GM18951 (cell line): ENCODE measurements at regions not wholly inside any gene's neighbourhood (a gene's known extent, or its start where the extent isn't known, plus 50 kb on each side); places are given as distances from the start of the nearest gene placed in this dataset.

Source experiments
- POLR2A ChIP-seq: IDR thresholded peaks from 4 replicates; pipeline ENCODE4 v1.6.1; 2011; ENCODE audit warnings: mild to moderate bottlenecking; ENCODE audit not compliant: insufficient read length, insufficient read depth; ENCODE audit errors: extremely low read depth
- in situ Hi-C: fragments of 300-500 bp; cut with MboI; formaldehyde crosslinking; loops from one replicate; pipeline ENCODE4 v1.12.0; 2022; ENCODE audit warnings: low sequenced_read_pairs, mixed read lengths, inconsistent platforms; ENCODE audit not compliant: unreplicated experiment

DNA sequence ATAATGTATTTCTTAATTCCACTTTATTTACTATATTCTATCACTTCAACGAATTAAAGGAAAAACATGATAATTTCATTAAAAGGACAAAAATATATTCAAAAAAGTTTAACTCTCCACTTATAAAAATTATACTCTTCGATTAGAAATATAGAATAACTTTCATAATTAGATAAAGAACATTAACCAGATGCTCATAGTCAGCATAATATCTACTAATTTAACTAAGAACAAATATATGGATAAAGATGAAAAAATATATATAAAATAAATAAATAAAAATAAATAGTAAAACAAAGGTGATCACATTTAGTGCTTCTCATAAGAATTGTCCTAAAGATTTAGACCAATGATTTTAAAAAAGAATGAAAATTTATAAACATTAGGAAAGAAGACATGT lies 1065.2 kb upstream of the CNTN5 start:
- no peak for TF ChIP-seq POLR2A
- in situ Hi-C loops = no loop called here

DNA sequence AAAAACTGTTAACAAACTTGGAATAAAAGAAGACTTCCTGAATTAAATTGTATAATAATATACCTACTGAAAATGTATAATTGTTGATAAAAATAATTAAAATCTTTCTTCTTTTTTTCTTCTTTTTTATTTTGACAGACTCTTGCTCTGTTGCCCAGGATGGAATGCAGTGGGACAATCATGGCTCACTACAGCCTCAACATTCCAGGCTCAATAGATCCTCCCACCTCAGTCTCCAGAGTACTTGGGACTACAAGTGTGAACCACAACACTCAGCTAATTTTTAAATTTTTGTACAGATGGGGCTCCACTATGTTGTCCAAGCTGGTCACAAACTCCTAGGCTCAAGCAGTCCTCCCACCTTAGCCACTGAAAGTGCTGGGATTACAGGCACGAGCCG lies 1063.8 kb upstream of the CNTN5 start:
- in situ Hi-C loops = no loop called here
- TF ChIP-seq POLR2A = no peak

DNA sequence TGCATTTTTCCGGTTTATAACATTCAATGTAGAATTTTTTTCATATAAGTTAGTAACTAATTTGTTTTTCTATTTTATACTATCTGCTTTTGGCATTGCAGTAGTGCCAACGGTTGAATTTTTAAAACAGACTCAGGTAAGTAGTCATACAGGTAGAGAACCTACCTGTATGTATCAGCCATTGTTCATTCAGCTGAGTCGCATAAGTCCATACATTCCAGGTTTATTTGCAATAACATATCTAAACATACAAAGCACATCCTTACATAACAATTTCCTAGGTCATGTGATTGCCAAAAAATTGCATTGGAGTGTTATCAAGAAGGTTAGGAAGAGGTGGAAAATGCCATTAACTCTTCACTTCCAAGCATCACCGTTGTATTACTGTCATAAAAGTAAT lies 1059.3 kb upstream of the CNTN5 start:
- TF ChIP-seq POLR2A = no peak
- in situ Hi-C loops = no loop called here

DNA sequence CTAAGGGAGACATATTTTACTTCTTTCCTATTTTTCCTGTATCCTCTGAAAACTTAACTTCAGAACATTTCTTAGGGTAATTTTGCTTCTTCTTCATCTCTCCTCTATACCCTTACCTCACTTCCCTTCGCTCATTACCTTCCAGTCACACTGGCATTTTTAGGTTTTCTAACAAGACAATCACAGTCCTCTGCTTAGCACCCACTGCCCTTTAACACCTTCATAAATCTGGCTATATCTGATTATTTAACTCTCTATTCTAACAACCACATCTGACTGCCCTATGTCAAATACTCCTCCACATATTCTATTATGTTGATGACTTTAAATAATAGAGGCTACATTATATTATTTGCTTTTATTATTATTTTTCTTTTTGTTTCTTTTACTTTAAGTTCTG lies 1058.0 kb upstream of the CNTN5 start:
- no peak for TF ChIP-seq POLR2A

DNA sequence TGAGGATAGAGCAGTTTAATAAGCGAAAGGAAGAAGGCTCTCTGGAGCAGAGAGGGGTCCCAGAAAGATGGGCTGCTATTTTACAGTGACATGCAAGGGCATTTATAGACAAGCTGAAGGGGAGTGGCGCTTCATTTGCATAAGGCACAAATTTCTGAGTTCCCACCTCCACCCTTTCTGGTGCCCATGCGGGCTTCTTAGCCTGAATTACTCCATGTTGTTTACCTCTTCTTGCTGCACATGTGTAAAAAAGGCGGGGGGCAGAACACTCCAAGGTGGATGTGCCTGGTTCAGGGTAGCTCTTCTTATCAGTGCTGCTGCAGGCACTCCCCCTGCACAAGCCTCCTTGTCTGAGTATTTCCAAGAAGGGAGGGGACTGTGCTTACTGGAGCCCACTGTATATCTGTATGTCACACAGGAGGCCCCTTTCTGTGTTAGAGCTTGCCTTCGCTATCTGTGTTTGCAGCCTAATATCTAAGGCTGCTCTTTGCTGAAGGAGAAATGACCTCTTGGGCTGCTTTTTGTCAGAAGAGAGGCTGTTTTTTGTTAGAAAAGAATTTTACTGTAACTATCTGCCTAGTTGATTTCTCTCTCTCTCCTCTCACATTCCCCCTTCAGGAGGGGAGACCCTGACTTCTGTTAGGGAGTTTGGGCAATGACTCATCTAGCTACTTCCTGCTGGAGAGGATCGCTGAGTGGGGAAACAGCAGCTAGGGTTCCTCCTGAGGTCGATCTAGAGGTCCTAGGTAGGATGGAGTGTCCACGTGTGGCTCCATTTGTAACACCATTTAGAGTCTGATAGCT lies 1057.0 kb upstream of the CNTN5 start:
- in situ Hi-C loops = no loop called here
- no peak for TF ChIP-seq POLR2A

More for the DNA sequence above, 1058.0 kb upstream of the CNTN5 start:
- in situ Hi-C loops = no loop called here

DNA sequence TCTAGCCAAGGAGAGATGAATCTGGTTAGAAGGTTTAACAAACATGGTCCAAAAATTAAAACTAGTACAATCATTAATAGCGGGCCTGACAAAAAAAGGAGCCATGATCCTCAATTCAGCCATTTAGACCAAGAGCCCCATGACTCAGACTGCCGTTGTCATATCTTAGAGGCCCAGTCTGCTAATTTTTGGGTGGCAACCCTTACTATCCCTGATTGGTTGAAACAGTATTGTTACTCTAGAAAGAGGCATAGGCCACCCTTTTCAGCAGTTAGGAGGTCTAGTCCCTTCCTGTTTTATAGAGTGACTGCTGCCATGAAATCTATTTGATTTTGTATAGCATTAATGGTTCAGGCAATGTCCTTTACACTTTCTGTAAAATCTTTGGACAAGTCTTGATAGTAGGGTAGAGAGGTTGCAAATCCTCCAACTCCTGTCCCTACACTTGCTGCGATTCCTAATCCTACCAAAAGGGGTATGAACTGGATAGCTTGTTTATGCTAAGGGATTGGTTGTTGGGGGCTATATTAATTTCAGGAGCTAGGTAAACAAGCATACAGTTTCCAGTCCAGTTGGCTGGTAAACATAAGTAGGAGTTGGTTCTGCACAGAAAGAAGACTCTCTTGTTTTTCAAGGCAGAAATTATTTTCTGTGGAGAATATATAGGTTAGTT lies 1056.3 kb upstream of the CNTN5 start:
- no peak for TF ChIP-seq POLR2A
- in situ Hi-C loops = no loop called here

DNA sequence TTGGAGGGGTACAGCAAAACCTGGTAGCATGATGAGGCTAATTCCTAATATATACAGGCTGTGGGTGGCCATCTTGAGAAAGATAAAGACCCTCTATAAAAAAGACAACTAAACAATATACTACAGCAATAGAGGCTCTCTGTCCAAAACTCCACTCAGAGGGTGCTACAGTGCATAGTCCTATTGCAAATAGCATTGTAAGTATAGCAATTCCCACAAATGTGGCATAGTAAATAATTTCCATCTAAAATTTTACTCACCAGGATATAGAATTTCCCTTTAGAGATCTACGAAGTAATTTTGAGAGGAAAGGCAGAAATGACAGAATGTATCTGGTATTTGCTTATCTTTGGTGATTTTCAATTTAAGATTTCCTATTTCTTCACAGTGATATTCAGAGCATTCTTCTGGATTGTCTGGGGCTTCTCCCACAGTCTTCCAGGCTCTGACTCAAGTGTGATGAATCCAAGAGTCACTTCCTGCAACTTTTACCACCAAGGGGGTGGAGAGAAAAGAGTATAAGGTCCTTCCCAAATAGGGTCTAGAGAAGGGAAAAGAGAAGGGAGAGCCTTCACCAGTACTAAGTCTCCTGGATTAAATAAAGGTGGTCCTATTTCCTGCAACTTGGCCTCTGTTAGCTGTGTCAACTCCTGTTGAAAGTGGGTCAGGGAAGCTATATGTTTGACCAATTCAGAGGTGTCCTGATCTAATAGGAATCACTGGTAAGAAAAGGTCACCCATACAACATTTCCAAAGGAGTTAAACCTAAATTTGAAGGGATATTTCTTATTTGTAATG lies 1054.7 kb upstream of the CNTN5 start:
- in situ Hi-C loops = no loop called here
- TF ChIP-seq POLR2A = no peak

DNA sequence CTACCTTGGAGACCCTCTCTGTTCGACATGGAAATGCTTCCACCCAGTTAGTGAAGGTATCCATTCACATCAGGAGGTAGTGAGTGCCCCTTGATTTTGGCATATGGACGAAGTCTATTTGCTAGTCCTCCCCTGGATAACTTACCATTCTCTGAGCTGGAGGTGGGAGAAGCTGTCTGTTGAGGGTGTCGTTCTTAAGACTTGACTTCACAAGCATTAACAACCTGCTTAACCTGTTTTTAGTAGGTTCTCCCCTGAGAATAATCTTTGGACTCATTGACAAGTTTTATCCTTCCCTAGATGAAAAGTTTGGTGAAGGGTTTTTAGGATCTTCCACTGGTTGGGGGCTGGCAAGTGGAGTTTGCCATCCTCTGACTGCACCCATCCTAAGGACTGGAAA lies 1053.8 kb upstream of the CNTN5 start:
- in situ Hi-C loops = no loop called here
- no peak for TF ChIP-seq POLR2A

DNA sequence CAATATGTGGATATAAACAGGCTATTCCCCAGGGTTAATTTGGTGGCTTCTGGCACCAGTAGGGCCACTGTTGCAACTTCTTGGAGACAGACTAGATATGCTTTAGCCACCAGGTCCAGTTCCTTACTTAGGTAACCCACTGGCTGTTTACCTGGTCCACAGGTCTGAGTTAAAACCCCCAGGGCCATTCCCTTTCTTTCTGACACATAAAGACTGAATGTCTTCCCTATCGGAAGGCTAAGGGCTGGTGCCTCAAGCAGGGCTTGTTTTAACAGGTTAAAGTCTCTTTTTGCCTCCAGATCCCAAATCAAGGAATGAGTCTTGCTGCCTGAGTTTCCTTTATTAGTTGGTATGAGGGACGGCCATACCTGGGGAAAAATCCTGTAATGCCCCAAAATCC lies 1052.7 kb upstream of the CNTN5 start:
- TF ChIP-seq POLR2A = no peak
- in situ Hi-C loops = no loop called here

DNA sequence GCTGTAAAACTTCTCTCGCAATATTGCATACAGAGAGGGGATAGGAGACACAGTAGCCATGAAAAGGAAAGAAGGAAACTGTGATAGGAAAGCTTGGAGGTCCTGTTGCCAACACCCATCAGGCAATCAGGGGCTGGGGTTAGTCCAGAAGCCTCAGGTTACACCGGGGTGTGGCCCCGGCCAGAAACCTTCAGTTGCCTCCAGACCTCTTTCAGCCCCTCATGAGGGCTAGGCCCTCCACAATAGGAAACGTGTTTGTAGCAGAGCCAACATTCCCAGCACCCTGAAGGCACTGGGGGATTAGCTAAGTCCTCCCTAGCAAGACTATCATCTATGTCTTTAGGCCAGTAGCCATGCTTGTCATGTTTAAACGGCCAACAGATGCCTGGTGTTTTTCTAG lies 1048.0 kb upstream of the CNTN5 start:
- TF ChIP-seq POLR2A = no peak
- in situ Hi-C loops = no loop called here

DNA sequence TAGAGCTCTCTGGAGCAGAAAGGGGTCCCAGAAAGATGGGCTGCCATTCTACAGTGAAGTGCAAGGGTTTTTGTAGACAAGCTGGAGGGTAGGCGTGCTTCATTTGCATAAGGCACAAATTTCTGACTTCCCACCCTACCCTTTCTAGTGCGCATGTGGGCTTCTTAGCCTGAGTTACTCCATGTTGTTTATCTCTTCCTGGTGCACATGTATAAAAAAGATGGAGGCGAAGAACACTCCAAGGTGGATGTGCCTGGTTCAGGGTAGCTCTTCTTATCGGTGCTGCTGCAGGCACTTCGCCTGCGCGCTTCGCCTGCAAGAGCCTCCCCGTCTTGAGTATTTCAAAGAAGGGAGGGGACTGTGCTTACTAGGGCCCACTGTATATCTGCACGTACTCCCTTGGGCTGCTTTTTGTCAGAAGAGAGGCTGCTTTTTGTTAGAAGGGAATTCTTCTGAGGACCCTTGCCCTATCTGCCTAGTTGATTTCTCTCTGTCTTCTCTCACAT lies 1047.3 kb upstream of the CNTN5 start:
- in situ Hi-C loops = no loop called here
- no peak for TF ChIP-seq POLR2A

DNA sequence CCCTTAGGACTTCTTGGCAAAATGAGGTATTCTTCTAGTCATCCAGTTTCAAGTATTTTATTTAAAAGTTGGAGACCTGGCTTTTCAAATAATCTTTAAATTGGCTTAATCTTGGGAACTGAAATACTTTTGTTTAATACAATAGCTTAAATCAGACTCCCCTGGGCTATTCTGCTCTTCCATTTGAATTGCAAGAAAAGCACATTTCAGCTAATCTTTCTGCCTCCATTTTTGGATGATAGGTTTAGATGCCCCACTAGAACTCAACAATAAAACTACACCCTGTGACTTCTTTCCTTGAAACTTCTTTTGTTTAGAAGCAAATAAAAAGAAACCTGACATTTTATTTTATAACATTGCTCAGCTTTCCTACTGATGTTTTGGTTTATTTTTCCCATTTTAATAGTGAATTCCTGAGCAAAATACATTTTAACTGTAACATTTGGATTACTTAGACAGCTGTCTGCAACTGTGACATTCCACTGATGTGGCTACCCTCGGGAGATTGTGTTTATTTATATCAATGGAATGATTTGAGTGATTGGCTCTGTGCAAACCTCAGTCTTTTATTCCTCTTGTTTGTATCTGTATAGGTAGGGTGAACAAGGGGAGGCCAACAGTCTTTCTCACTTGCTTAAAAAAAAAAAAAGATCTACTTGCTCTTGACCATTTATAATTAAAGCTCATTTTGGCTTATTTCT lies 1045.8 kb upstream of the CNTN5 start:
- in situ Hi-C loops = no loop called here
- no peak for TF ChIP-seq POLR2A

DNA sequence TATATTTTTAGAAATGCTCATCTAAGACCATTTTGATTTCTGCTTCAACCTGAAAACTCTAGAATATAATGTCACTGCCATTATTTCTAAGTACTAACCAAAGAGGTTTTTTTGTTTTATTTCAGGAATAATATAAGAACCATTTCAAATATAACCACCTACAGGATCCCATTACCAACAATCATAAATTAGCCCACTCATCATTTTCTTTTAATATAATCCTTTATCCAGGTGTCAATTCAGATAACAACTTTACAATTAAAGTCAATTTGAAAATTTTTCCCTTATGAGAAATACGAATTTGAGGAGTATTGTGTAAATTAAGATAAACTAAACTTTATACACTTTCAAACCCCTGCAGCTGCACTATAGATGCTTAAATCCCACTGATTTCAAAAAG lies 1043.0 kb upstream of the CNTN5 start:
- in situ Hi-C loops = no loop called here
- TF ChIP-seq POLR2A = no peak

DNA sequence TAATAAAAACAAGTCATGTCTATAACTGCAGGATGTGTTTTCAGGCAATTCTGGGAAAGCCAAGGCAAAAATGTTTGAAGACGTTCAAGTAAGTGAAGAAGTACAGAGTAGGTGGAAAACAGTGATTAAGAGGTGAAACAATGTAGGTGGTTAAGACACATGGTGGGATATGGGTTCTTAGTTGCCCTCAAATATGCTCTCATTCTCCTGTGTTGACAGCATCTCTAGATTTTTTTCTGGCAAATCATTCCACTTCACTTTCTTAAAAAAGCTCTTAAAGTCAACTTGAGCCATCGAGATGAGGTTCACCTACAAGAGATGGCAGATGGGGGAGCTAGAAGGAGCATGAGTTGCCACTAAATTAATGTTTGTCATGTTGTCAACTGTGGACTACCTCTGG lies 1041.0 kb upstream of the CNTN5 start:
- no peak for TF ChIP-seq POLR2A
- in situ Hi-C loops = no loop called here
